PC-9 (cell line): ENCODE measurements at regions not wholly inside any gene's neighbourhood (a gene's known extent, or its start where the extent isn't known, plus 50 kb on each side); places are given as distances from the start of the nearest gene placed in this dataset.

Experiments used
- EZH2 ChIP-seq: fragments of 200-600 bp; sonication (generic); IDR thresholded peaks from 2 replicates; pipeline ENCODE4 v1.8.0; 2017; ENCODE audit warnings: antibody characterized with exemption, low read depth
- TF ChIP-seq, protein P1 (sequence below): fragments of 200-600 bp; sonication (generic); conservative IDR thresholded peaks from 2 replicates; pipeline ENCODE4 v1.6.1; 2017; ENCODE audit warnings: mixed run types, antibody characterized with exemption, mild to moderate bottlenecking, moderate library complexity

DNA sequence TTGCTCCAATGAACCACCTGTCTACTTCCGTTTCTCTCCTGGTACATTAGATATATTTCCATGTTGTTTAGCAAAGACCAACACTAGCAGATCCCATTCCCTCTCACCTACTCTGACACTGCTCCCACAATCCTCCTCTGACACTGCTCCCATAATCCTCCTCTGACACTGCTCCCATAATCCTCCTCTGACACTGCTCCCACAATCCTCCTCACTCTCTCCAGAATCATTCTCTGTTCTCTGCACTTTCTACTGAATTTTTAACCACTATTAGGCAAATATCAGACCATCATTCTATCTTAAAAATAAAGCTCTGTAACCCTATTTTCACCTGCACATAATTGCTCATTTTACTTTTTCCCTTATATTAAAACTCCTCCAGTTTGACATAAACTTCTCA lies 578.5 kb upstream of the PCDH20 start:
- TF ChIP-seq, protein P1, sequence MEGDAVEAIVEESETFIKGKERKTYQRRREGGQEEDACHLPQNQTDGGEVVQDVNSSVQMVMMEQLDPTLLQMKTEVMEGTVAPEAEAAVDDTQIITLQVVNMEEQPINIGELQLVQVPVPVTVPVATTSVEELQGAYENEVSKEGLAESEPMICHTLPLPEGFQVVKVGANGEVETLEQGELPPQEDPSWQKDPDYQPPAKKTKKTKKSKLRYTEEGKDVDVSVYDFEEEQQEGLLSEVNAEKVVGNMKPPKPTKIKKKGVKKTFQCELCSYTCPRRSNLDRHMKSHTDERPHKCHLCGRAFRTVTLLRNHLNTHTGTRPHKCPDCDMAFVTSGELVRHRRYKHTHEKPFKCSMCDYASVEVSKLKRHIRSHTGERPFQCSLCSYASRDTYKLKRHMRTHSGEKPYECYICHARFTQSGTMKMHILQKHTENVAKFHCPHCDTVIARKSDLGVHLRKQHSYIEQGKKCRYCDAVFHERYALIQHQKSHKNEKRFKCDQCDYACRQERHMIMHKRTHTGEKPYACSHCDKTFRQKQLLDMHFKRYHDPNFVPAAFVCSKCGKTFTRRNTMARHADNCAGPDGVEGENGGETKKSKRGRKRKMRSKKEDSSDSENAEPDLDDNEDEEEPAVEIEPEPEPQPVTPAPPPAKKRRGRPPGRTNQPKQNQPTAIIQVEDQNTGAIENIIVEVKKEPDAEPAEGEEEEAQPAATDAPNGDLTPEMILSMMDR: no peak
- TF ChIP-seq EZH2: no peak
